Hematopoietic multipotent progenitor cell treated with erythropoietin and hydrocortisone succinate and interleukin-3 and kit ligand, for 4 days (in vitro differentiated cells): ENCODE measurements at regions not wholly inside any gene's neighbourhood (a gene's known extent, or its start where the extent isn't known, plus 50 kb on each side); places are given as distances from the start of the nearest gene placed in this dataset.
A peak's percentile ranks its signal among the peaks of the same experiment; 100 is the strongest.
"Not testable (repeated sequence)": the region's sequence is repeated elsewhere in the genome, so short reads cannot be mapped to it uniquely, and the experiment has no call there.

ENCODE experiments used
- DNase-seq: peaks from one replicate; pipeline ENCODE4 v3.0.0-alpha.2; 2015

- DNase-seq = not testable (repeated sequence)
Measured at GRCh38 chr16:21422824-21423223, 144.7 kb upstream of the CRYM start.

GRCh38 chr16:21404699-21405098 is 126.6 kb upstream of the CRYM start:
- not testable (repeated sequence) for DNase-seq

GRCh38 chr16:21397866-21398265 is 119.8 kb upstream of the CRYM start:
- not testable (repeated sequence) for DNase-seq

GRCh38 chr16:21396545-21396944 is 118.5 kb upstream of the CRYM start:
- DNase-seq = not testable (repeated sequence)

- not testable (repeated sequence) for DNase-seq
Measured at GRCh38 chr16:21390634-21391033, 112.5 kb upstream of the CRYM start.

GRCh38 chr16:21389860-21390259 is 111.8 kb upstream of the CRYM start:
- DNase-seq = not testable (repeated sequence)

GRCh38 chr16:21387757-21388156 is 109.7 kb upstream of the CRYM start:
- not testable (repeated sequence) for DNase-seq

GRCh38 chr16:21386201-21386915 is 108.3 kb upstream of the CRYM start:
- DNase-seq = not testable (repeated sequence)

GRCh38 chr16:21383682-21384081 is 105.6 kb upstream of the CRYM start:
- not testable (repeated sequence) for DNase-seq

GRCh38 chr16:21379645-21380044 is 101.6 kb upstream of the CRYM start:
- DNase-seq = not testable (repeated sequence)

GRCh38 chr16:21376196-21376899 is 98.3 kb upstream of the CRYM start:
- DNase-seq = not testable (repeated sequence)

GRCh38 chr16:21375334-21375733 is 97.2 kb upstream of the CRYM start:
- DNase-seq = not testable (repeated sequence)

GRCh38 chr16:21373454-21373853 is 95.4 kb upstream of the CRYM start:
- DNase-seq = not testable (repeated sequence)

- DNase-seq = not testable (repeated sequence)
Measured at GRCh38 chr16:21372862-21373261, 94.8 kb upstream of the CRYM start.

- DNase-seq = not testable (repeated sequence)
Measured at GRCh38 chr16:21372162-21372835, 94.2 kb upstream of the CRYM start.

- DNase-seq = not testable (repeated sequence)
Measured at GRCh38 chr16:21370791-21371190, 92.7 kb upstream of the CRYM start.

- not testable (repeated sequence) for DNase-seq
Measured at GRCh38 chr16:21368973-21369942, 91.2 kb upstream of the CRYM start.

GRCh38 chr16:21367733-21368421 is 89.8 kb upstream of the CRYM start:
- not testable (repeated sequence) for DNase-seq

GRCh38 chr16:21366998-21367397 is 88.9 kb upstream of the CRYM start:
- DNase-seq = not testable (repeated sequence)

GRCh38 chr16:21365541-21365940 is 87.5 kb upstream of the CRYM start:
- DNase-seq = not testable (repeated sequence)

- DNase-seq = peak; percentile 56
Measured at GRCh38 chr16:21363550-21364223, 85.6 kb upstream of the CRYM start.
